Tibial nerve (tissue), 4 donors: ENCODE measurements at regions not wholly inside any gene's neighbourhood (a gene's known extent, or its start where the extent isn't known, plus 50 kb on each side); places are given as distances from the start of the nearest gene placed in this dataset.

Experiments used
- DNase-seq, 2 donors: peaks; one replicate each; pipeline ENCODE4 v3.0.0-alpha.2; 2019; ENCODE audit warnings: low spot score in 2 of 2
- H3K27ac ChIP-seq, 4 donors: fragments of 200-600 bp; sonication (generic) in 3 of 4; one replicate each; pipeline ENCODE4 v1.5.1; 2017 to 2019; ENCODE audit warnings: mild to moderate bottlenecking in 1 of 4
- H3K27me3 ChIP-seq, 2 donors: fragments of 200-600 bp; sonication (generic) in 1 of 2; one replicate each; pipeline versions ENCODE4 v1.5.1 to v1.6.0; 2017 to 2019
- H3K36me3 ChIP-seq, 3 donors: fragments of 200-600 bp; sonication (generic); one replicate each; pipeline ENCODE4 v1.5.1; 2018 to 2019
- H3K4me1 ChIP-seq, 4 donors: fragments of 200-600 bp; sonication (generic) in 3 of 4; one replicate each; pipeline ENCODE4 v1.5.1; 2017 to 2019
- H3K4me3 ChIP-seq, 4 donors: fragments of 200-600 bp; sonication (generic) in 3 of 4; one replicate each; pipeline ENCODE4 v1.5.1; 2017 to 2019; ENCODE audit warnings: mild to moderate bottlenecking in 1 of 4, moderate library complexity in 1 of 4
- H3K9me3 ChIP-seq, 4 donors: fragments of 200-600 bp; sonication (generic) in 3 of 4; one replicate each; pipeline ENCODE4 v1.5.1; 2017 to 2019
- EP300 ChIP-seq, 2 donors: sonication (generic); formaldehyde crosslinking; IDR thresholded peaks; one replicate each; pipeline ENCODE4 v1.6.1; 2017; ENCODE audit warnings: antibody characterized with exemption in 2 of 2, mild to moderate bottlenecking in 1 of 2
- POLR2A ChIP-seq, 2 donors: fragments of 450-650 bp; IDR thresholded peaks; one replicate each; pipeline ENCODE4 v1.6.1; 2017; ENCODE audit warnings: antibody characterized with exemption in 2 of 2, mild to moderate bottlenecking in 2 of 2, moderate library complexity in 2 of 2
- WGBS, 2 donors: methylation state at CpG; one replicate each; pipeline ENCODE4 v1.1.5; 2018; 5-methylcytosine and 5-hydroxymethylcytosine counted together
- TF ChIP-seq, protein P1 (sequence below), 5 experiments: fragments of 200-600 bp in 3 of 5; fragments of 450-650 bp in 2 of 5; sonication (generic) in 3 of 5; IDR thresholded peaks; one replicate each; pipeline ENCODE4 v1.5.1; 2016 to 2019; ENCODE audit warnings: antibody characterized with exemption in 5 of 5, mild to moderate bottlenecking in 3 of 5, moderate library complexity in 2 of 5

DNA sequence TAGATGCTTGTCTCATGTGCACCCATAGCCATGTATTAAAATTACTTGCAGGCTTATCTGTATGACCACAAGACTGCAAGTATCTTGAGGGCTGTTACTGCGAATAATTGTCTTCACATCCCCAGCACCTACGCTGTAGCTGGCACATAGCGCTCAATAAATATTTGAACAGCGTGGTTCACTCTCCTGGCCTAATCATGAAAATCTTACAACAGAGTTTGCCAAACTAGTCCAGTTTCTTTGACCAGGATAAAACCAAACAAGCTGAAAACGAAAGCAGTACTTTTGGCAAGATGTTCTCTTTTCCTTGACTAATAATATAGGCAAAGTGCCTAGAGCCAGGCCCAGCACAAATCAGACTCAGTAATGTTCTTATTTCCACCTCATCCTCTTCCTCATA lies 106.7 kb downstream of the RPS29 start:
- H3K36me3 ChIP-seq: no peaks in the 10 kb centered on the region
- no peaks in the 10 kb centered on the region for H3K4me1 ChIP-seq
- H3K4me3 ChIP-seq: no peak overlapping the region
- no peak overlapping the region for H3K27ac ChIP-seq
- H3K9me3 ChIP-seq: no peaks in the 10 kb centered on the region
- H3K27me3 ChIP-seq: no peaks in the 10 kb centered on the region
- 73 to 84% methylated on average over 5 of the region's 5 CpGs for WGBS, 2 donors
- TF ChIP-seq EP300 (IDR thresholded peaks at IDR 0.05) (no peak), POLR2A (IDR thresholded peaks at IDR 0.05) (no peak)
- TF ChIP-seq, protein P1, sequence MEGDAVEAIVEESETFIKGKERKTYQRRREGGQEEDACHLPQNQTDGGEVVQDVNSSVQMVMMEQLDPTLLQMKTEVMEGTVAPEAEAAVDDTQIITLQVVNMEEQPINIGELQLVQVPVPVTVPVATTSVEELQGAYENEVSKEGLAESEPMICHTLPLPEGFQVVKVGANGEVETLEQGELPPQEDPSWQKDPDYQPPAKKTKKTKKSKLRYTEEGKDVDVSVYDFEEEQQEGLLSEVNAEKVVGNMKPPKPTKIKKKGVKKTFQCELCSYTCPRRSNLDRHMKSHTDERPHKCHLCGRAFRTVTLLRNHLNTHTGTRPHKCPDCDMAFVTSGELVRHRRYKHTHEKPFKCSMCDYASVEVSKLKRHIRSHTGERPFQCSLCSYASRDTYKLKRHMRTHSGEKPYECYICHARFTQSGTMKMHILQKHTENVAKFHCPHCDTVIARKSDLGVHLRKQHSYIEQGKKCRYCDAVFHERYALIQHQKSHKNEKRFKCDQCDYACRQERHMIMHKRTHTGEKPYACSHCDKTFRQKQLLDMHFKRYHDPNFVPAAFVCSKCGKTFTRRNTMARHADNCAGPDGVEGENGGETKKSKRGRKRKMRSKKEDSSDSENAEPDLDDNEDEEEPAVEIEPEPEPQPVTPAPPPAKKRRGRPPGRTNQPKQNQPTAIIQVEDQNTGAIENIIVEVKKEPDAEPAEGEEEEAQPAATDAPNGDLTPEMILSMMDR (IDR thresholded peaks at IDR 0.05): no peak
- DNase-seq: no peak

DNA sequence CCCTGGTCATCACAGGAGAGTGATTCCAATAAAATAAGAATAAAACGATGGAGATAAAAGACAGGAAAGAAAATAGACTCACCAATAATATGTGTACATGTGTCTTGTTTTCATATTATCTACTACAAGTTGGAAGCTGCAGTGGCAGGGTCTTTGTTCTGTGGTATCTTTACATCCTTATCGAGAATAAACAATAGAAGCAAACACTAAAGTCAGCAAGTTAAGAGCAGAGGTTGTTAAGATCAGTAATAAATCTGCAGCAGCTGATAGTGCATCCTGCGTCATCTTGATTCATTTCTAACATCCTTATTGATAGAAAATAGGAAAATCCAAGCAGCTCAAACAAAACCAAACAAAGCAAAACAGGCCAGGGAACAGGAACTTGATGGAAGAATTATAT lies 107.4 kb downstream of the RPS29 start:
- TF ChIP-seq, protein P1 (IDR thresholded peaks at IDR 0.05): no peak
- TF ChIP-seq POLR2A (IDR thresholded peaks at IDR 0.05): no peak
- no peak for TF ChIP-seq EP300 (IDR thresholded peaks at IDR 0.05)
- WGBS, 2 donors: 64 to 68% methylated on average over 3 of the region's 3 CpGs

DNA sequence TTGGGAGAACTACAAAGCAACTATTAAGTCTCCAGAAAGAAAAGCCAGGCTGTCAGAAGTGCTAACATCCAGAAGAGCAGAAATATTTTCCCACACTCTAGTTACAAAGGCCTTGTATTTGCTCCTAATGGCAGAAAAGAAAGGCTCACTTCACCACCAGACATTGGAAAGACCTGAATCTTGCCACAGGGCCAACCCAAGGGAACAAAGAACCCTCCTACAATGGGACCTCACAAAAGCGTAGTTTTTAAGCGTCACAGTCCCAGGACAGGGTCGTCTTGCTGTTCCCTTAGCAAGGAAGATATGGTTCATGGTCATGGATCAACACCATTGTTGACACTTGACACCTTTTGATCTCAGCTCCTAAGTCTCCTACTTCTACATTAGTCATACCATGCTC lies 119.1 kb downstream of the RPS29 start:
- no peak overlapping the region for H3K4me3 ChIP-seq
- DNase-seq: no peak
- no peaks in the 10 kb centered on the region for H3K4me1 ChIP-seq
- peaks cover 0 to 3% (median 1%) of the 10 kb centered on the region in 4 donors for H3K9me3 ChIP-seq
- H3K27me3 ChIP-seq: no peaks in the 10 kb centered on the region
- H3K36me3 ChIP-seq: no peaks in the 10 kb centered on the region
- TF ChIP-seq, protein P1 (IDR thresholded peaks at IDR 0.05): no peak
- no peak for TF ChIP-seq EP300 (IDR thresholded peaks at IDR 0.05)
- TF ChIP-seq POLR2A (IDR thresholded peaks at IDR 0.05): no peak
- WGBS, 2 donors: 56 to 58% methylated on average over 3 of the region's 3 CpGs
- H3K27ac ChIP-seq: peak overlapping the region in 1 of 4 donors; percentile 16

More for the DNA sequence above, 107.4 kb downstream of the RPS29 start:
- no peak for DNase-seq
- H3K27ac ChIP-seq: no peak overlapping the region
- no peaks in the 10 kb centered on the region for H3K27me3 ChIP-seq
- no peaks in the 10 kb centered on the region for H3K36me3 ChIP-seq
- H3K4me3 ChIP-seq: no peak overlapping the region
- no peaks in the 10 kb centered on the region for H3K9me3 ChIP-seq
- no peaks in the 10 kb centered on the region for H3K4me1 ChIP-seq

DNA sequence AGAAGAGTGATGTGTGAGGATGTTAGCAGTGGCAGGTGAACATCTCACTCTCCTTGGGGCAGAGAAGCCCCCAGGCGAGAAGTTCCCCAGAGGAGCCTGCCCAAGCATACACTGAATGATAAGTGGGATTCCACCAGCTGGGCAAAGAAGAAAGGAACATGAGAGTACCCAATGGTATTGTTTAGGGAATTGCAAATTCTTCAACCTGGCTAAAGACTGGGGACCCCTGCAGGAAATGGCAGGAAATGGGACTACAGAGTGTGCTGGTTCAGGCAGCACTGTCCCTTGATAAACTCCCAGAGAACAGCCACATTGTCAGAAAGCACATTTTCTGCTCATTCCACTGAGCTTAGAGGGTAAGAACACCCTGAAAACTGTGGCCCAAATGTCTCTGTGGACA lies 121.3 kb downstream of the RPS29 start:
- H3K36me3 ChIP-seq: no peaks in the 10 kb centered on the region
- H3K9me3 ChIP-seq: peaks cover 0 to 3% (median 0%) of the 10 kb centered on the region in 4 donors
- no peaks in the 10 kb centered on the region for H3K4me1 ChIP-seq
- DNase-seq: no peak
- H3K27me3 ChIP-seq: no peaks in the 10 kb centered on the region
- H3K4me3 ChIP-seq: no peak overlapping the region
- H3K27ac ChIP-seq: no peak overlapping the region
- TF ChIP-seq, protein P1 (IDR thresholded peaks at IDR 0.05): no peak
- no peak for TF ChIP-seq POLR2A (IDR thresholded peaks at IDR 0.05)
- TF ChIP-seq EP300 (IDR thresholded peaks at IDR 0.05): no peak
- 100% methylated on average over 1 of the region's 1 CpG for WGBS, 2 donors

DNA sequence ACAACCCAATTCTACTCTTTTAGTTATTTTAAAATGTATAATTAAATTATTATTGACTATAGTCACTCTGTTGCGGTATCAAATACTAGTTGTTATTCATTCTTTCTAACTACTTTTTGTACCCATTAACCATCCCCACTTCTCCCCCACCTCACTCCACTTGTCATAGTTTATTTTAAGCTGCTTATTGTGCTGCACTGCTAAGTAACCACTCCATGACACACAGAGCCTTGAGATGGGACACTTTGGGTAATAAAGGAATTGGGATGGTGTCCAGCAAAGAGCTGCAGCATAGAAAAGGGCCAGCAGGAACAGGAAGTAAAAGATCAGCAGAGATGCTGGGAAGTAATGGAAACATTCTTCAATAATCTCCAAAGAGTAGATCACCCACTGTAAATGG lies 123.0 kb downstream of the RPS29 start:
- H3K4me3 ChIP-seq: no peak overlapping the region
- no peaks in the 10 kb centered on the region for H3K9me3 ChIP-seq
- H3K27ac ChIP-seq: no peak overlapping the region
- TF ChIP-seq POLR2A (IDR thresholded peaks at IDR 0.05): no peak
- no peak for TF ChIP-seq EP300 (IDR thresholded peaks at IDR 0.05)
- TF ChIP-seq, protein P1 (IDR thresholded peaks at IDR 0.05): no peak
- H3K36me3 ChIP-seq: no peaks in the 10 kb centered on the region
- no peaks in the 10 kb centered on the region for H3K4me1 ChIP-seq
- H3K27me3 ChIP-seq: no peaks in the 10 kb centered on the region
- no peak for DNase-seq
- WGBS, 2 donors: 92 to 100% methylated on average over 1 of the region's 1 CpG
